HepG2 (cell line): ENCODE measurements at regions not wholly inside any gene's neighbourhood (a gene's known extent, or its start where the extent isn't known, plus 50 kb on each side); places are given as distances from the start of the nearest gene placed in this dataset.

Source experiments
- ATAC-seq: fragments of 200-7000 bp; cut with Tn5 transposase; 3 replicates; pipeline ENCODE4 v1.9.1; 2020; ENCODE audit warnings: mild to moderate bottlenecking, moderate library complexity
- BruUV-seq: library from RNA; stranded (reverse); fragments of 400-500 nt; replicated peaks from 2 replicates; lab custom pipeline; 2021; lab: Mats Ljungman, UMichigan
- CTCF ChIA-PET: fragments of 300-600 bp; formaldehyde crosslinking; extraction: SDS; loops from one replicate; lab custom pipeline; 2021; ENCODE audit warnings: low total read pairs, inconsistent platforms, low intra/inter-chr PET ratio; lab: Yijun Ruan, JAX
- POLR2A ChIA-PET: fragments of 350-600 bp; sonication (Branson Sonifier 250); formaldehyde crosslinking; loops from one replicate; lab custom pipeline; 2020; ENCODE audit warnings: antibody characterized with exemption, inconsistent platforms; lab: Yijun Ruan, JAX
- DNase-seq: peaks from one replicate; pipeline ENCODE4 v3.0.0-alpha.2; 2015; ENCODE audit warnings: low spot score
- FAIRE-seq: peaks from 3 replicates; lab custom pipeline; 2011; peaks lifted over from hg19 to GRCh38; lab: Jason Lieb, UNC
- H2AFZ ChIP-seq: one replicate; pipeline ENCODE4 v1.6.1; 2011; ENCODE audit warnings: low read length, inconsistent platforms
- H3K27ac ChIP-seq: fragments of 300-600 bp; 3 replicates; pipeline ENCODE4 v1.8.0; 2011; ENCODE audit warnings: mixed run types, mild to moderate bottlenecking, mixed read lengths, low read length, inconsistent platforms; ENCODE audit not compliant: insufficient read depth; ENCODE audit errors: extremely low read length
- H3K27me3 ChIP-seq, 2 experiments: fragments of 200-600 bp in 1 of 2; 2 replicates in 1 of 2; 3 replicates in 1 of 2; pipeline versions ENCODE4 v1.6.0 to v1.8.0; 2011; ENCODE audit warnings: low read length in 2 of 2, mild to moderate bottlenecking in 2 of 2, moderate library complexity in 2 of 2, inconsistent platforms in 1 of 2; ENCODE audit not compliant: insufficient read depth in 2 of 2, control insufficient read depth in 1 of 2
- H3K36me3 ChIP-seq, 2 experiments: fragments of 200-600 bp in 1 of 2; replicated peaks in 1 of 2; 2 replicates in 1 of 2; 3 replicates in 1 of 2; pipeline versions ENCODE4 v1.5.1 to v1.8.0; 2011; ENCODE audit warnings: low read length in 2 of 2, inconsistent platforms in 1 of 2; ENCODE audit not compliant: insufficient read depth in 2 of 2, control insufficient read depth in 1 of 2
- H3K4me1 ChIP-seq: 2 replicates; pipeline ENCODE4 v1.5.1; 2012; ENCODE audit warnings: low read length, inconsistent platforms; ENCODE audit not compliant: insufficient read depth
- H3K4me2 ChIP-seq: 2 replicates; pipeline ENCODE4 v1.6.0; 2011; ENCODE audit warnings: low read depth, low read length, inconsistent platforms
- H3K4me3 ChIP-seq, 3 experiments: fragments of 200-600 bp in 1 of 3; sonication (generic), shearing (Covaris generic) in 1 of 3; replicated peaks in 1 of 3; 2 replicates each; pipeline ENCODE4 v1.5.1; 2011 to 2016; ENCODE audit warnings: low read length in 3 of 3, inconsistent platforms in 2 of 3, low read depth in 2 of 3, mild to moderate bottlenecking in 2 of 3, control low read depth in 1 of 3, mixed read lengths in 1 of 3; ENCODE audit not compliant: insufficient read depth in 1 of 3
- H3K79me2 ChIP-seq: one replicate; pipeline ENCODE4 v1.6.1; 2011; ENCODE audit warnings: low read length, inconsistent platforms; ENCODE audit not compliant: insufficient read depth
- H3K9ac ChIP-seq: 2 replicates; pipeline ENCODE4 v1.6.0; 2011; ENCODE audit warnings: mild to moderate bottlenecking, low read depth, low read length, inconsistent platforms; ENCODE audit not compliant: insufficient read depth
- H3K9me3 ChIP-seq: 2 replicates; pipeline ENCODE4 v1.5.1; 2012; ENCODE audit warnings: mild to moderate bottlenecking, low read length
- H4K20me1 ChIP-seq: 2 replicates; pipeline ENCODE4 v1.6.0; 2011; ENCODE audit warnings: inconsistent platforms, mild to moderate bottlenecking, low read length, moderate library complexity; ENCODE audit not compliant: insufficient read depth
- BCL3 ChIP-seq: sonication (generic); formaldehyde crosslinking; IDR thresholded peaks from 2 replicates; pipeline ENCODE4 v1.5.1; 2020; ENCODE audit warnings: mild to moderate bottlenecking, missing genetic modification reagents, moderate library complexity
- HNF1B ChIP-seq: sonication (generic); formaldehyde crosslinking; IDR thresholded peaks from 2 replicates; pipeline ENCODE4 v1.5.1; 2020; ENCODE audit warnings: mild to moderate bottlenecking, moderate library complexity, missing genetic modification reagents
- MEF2D ChIP-seq: sonication (generic); formaldehyde crosslinking; IDR thresholded peaks from 2 replicates; pipeline ENCODE4 v1.5.1; 2020; ENCODE audit warnings: mild to moderate bottlenecking, missing genetic modification reagents
- NR3C1 ChIP-seq: sonication (generic); formaldehyde crosslinking; IDR thresholded peaks from 2 replicates; pipeline ENCODE4 v1.4.0; 2020; ENCODE audit warnings: missing genetic modification reagents
- PAX8 ChIP-seq: sonication (generic); formaldehyde crosslinking; IDR thresholded peaks from 2 replicates; pipeline ENCODE4 v1.8.0; 2022; ENCODE audit warnings: mild to moderate bottlenecking, missing genetic modification reagents, borderline replicate concordance
- REPIN1 ChIP-seq: sonication (generic); formaldehyde crosslinking; IDR thresholded peaks from 2 replicates; pipeline ENCODE4 v1.8.0; 2022; ENCODE audit warnings: missing genetic modification reagents, low read depth, mild to moderate bottlenecking, borderline replicate concordance
- SNAPC2 ChIP-seq: sonication (generic); formaldehyde crosslinking; IDR thresholded peaks from 2 replicates; pipeline ENCODE4 v1.8.1; 2022; ENCODE audit warnings: mild to moderate bottlenecking, missing genetic modification reagents
- ZHX2 ChIP-seq, 2 experiments: sonication (generic) in 1 of 2; formaldehyde crosslinking in 1 of 2; IDR thresholded peaks; 2 replicates each; pipeline versions ENCODE4 v1.6.1 to v1.9.0; 2014 to 2022; ENCODE audit warnings: antibody characterized with exemption in 1 of 2, borderline replicate concordance in 1 of 2, inconsistent platforms in 1 of 2, low read depth in 1 of 2, missing genetic modification reagents in 1 of 2
- ZNF446 ChIP-seq: sonication (generic); formaldehyde crosslinking; IDR thresholded peaks from 2 replicates; pipeline ENCODE4 v1.5.0; 2020; ENCODE audit warnings: mild to moderate bottlenecking, missing genetic modification reagents
- ZNF563 ChIP-seq: sonication (generic); formaldehyde crosslinking; IDR thresholded peaks from 2 replicates; pipeline ENCODE4 v1.8.0; 2022; ENCODE audit warnings: mild to moderate bottlenecking, moderate library complexity, missing genetic modification reagents
- ZNF772 ChIP-seq: sonication (generic); formaldehyde crosslinking; IDR thresholded peaks from 2 replicates; pipeline ENCODE4 v1.5.0; 2020; ENCODE audit warnings: mild to moderate bottlenecking, missing genetic modification reagents
- ZNF790 ChIP-seq: sonication (generic); formaldehyde crosslinking; IDR thresholded peaks from 2 replicates; pipeline ENCODE4 v1.8.0; 2022; ENCODE audit warnings: missing genetic modification reagents, mild to moderate bottlenecking, borderline replicate concordance
- ZNF891 ChIP-seq: sonication (generic); formaldehyde crosslinking; IDR thresholded peaks from 2 replicates; pipeline ENCODE4 v1.5.0; 2020; ENCODE audit warnings: mild to moderate bottlenecking, missing genetic modification reagents
- whole genome bisulfite sequencing: methylation state at CpG from one replicate; pipeline ENCODE4 v1.1.6; 2017; ENCODE audit warnings: low lambda C conversion rate; 5-methylcytosine and 5-hydroxymethylcytosine counted together
- in situ Hi-C: cut with HindIII; loops from 2 replicates; pipeline ENCODE4 v1.10.0; 2017; ENCODE audit warnings: low pct_unique_long_range_greater_than_20kb; ENCODE audit not compliant: extremely low pct_ligation_motif_present
- intact Hi-C: fragments of 100-400 bp; cut with micrococcal nuclease; formaldehyde crosslinking; loops from one replicate; pipeline ENCODE4 v1.10.0; 2022; ENCODE audit not compliant: unreplicated experiment

- H2AFZ ChIP-seq, result peak overlapping the region; percentile 48
- no peaks in the 10 kb centered on the region for H3K79me2 ChIP-seq
- ChIA-PET CTCF (no interaction called here), POLR2A (interaction anchor here (0.9 to 1.0 kb wide), 3 partner anchors 16 to 101 kb away, joined by 3 read pairs; no protein-coding TSS in a partner anchor)
- in situ Hi-C loops (no loop called here), intact Hi-C loops (loop anchor here (2.0 to 5.0 kb wide), 2 partner anchors 96 to 119 kb away; partner anchors contain the start of gene B3GNT2)
- H3K4me1 ChIP-seq, result peaks cover 29% of the 10 kb centered on the region
- H3K36me3 ChIP-seq, result no peaks in the 10 kb centered on the region
- no peak overlapping the region for H3K27ac ChIP-seq
- H3K27me3 ChIP-seq, result no peaks in the 10 kb centered on the region; a peak in 1 of 5 replicates
- no peaks in the 10 kb centered on the region for H3K9me3 ChIP-seq
- BruUV-seq, result no TSS peak
- no peaks in the 10 kb centered on the region for H4K20me1 ChIP-seq
- no peak for DNase-seq
- H3K4me3 ChIP-seq, result peak overlapping the region; percentile 50 to 78 (median 59)
- peak overlapping the region; percentile 67 for H3K9ac ChIP-seq
- peak overlapping the region; percentile 99 for H3K4me2 ChIP-seq
- TF ChIP-seq REPIN1 (peak; percentile 64; the same call in 1 of the 2 replicates), ZNF891 (CRISPR knock-in tag) (0 out of 2 replicates have a peak, but pooled peaks have one; percentile 22), PAX8 (CRISPR knock-in tag) (no peak), ZNF790 (0 out of 2 replicates have a peak, but pooled peaks have one; percentile 42), HNF1B (0 out of 2 replicates have a peak, but pooled peaks have one; percentile 52), ZNF446 (CRISPR knock-in tag) (peak; percentile 64), MEF2D (CRISPR knock-in tag) (0 out of 2 replicates have a peak, but pooled peaks have one; percentile 12), BCL3 (CRISPR knock-in tag) (0 out of 2 replicates have a peak, but pooled peaks have one; percentile 11), NR3C1 (CRISPR knock-in tag) (no peak), SNAPC2 (CRISPR knock-in tag) (peak; percentile 13; the same call in 1 of the 2 replicates), ZHX2 (IDR thresholded peaks at IDR 0.05; ENCODE audit: low read depth) (no peak), ZHX2 (CRISPR knock-in tag; IDR thresholded peaks at IDR 0.05; ENCODE audit: borderline replicate concordance) (no peak), ZNF563 (0 out of 2 replicates have a peak, but pooled peaks have one; percentile 8), ZNF772 (CRISPR knock-in tag) (0 out of 2 replicates have a peak, but pooled peaks have one; percentile 56)
- TF ChIP-seq, all 625 proteins: peak for 10
- FAIRE-seq (no peak), ATAC-seq (peak; percentile 53)
- 13% methylated on average over 4 of the region's 6 CpGs for WGBS
These were observed 97.2 kb downstream of the B3GNT2 start for GRCh38 chr2:62293151-62293489.
